HepG2 (cell line): ENCODE measurements at regions not wholly inside any gene's neighbourhood (a gene's known extent, or its start where the extent isn't known, plus 50 kb on each side); places are given as distances from the start of the nearest gene placed in this dataset.

ENCODE experiments used
- ATAC-seq: fragments of 200-7000 bp; cut with Tn5 transposase; 3 replicates; pipeline ENCODE4 v1.9.1; 2020; ENCODE audit warnings: mild to moderate bottlenecking, moderate library complexity
- BruUV-seq: library from RNA; stranded (reverse); fragments of 400-500 nt; replicated peaks from 2 replicates; lab custom pipeline; 2021; lab: Mats Ljungman, UMichigan
- CTCF ChIA-PET: fragments of 300-600 bp; formaldehyde crosslinking; extraction: SDS; loops from one replicate; lab custom pipeline; 2021; ENCODE audit warnings: low total read pairs, inconsistent platforms, low intra/inter-chr PET ratio; lab: Yijun Ruan, JAX
- POLR2A ChIA-PET: fragments of 350-600 bp; sonication (Branson Sonifier 250); formaldehyde crosslinking; loops from one replicate; lab custom pipeline; 2020; ENCODE audit warnings: antibody characterized with exemption, inconsistent platforms; lab: Yijun Ruan, JAX
- DNase-seq: peaks from one replicate; pipeline ENCODE4 v3.0.0-alpha.2; 2015; ENCODE audit warnings: low spot score
- FAIRE-seq: peaks from 3 replicates; lab custom pipeline; 2011; peaks lifted over from hg19 to GRCh38; lab: Jason Lieb, UNC
- H2AFZ ChIP-seq: one replicate; pipeline ENCODE4 v1.6.1; 2011; ENCODE audit warnings: low read length, inconsistent platforms
- H3K27ac ChIP-seq: fragments of 300-600 bp; 3 replicates; pipeline ENCODE4 v1.8.0; 2011; ENCODE audit warnings: mixed run types, mild to moderate bottlenecking, mixed read lengths, low read length, inconsistent platforms; ENCODE audit not compliant: insufficient read depth; ENCODE audit errors: extremely low read length
- H3K27me3 ChIP-seq, 2 experiments: fragments of 200-600 bp in 1 of 2; 2 replicates in 1 of 2; 3 replicates in 1 of 2; pipeline versions ENCODE4 v1.6.0 to v1.8.0; 2011; ENCODE audit warnings: low read length in 2 of 2, mild to moderate bottlenecking in 2 of 2, moderate library complexity in 2 of 2, inconsistent platforms in 1 of 2; ENCODE audit not compliant: insufficient read depth in 2 of 2, control insufficient read depth in 1 of 2
- H3K36me3 ChIP-seq, 2 experiments: fragments of 200-600 bp in 1 of 2; replicated peaks in 1 of 2; 2 replicates in 1 of 2; 3 replicates in 1 of 2; pipeline versions ENCODE4 v1.5.1 to v1.8.0; 2011; ENCODE audit warnings: low read length in 2 of 2, inconsistent platforms in 1 of 2; ENCODE audit not compliant: insufficient read depth in 2 of 2, control insufficient read depth in 1 of 2
- H3K4me1 ChIP-seq: 2 replicates; pipeline ENCODE4 v1.5.1; 2012; ENCODE audit warnings: low read length, inconsistent platforms; ENCODE audit not compliant: insufficient read depth
- H3K4me2 ChIP-seq: 2 replicates; pipeline ENCODE4 v1.6.0; 2011; ENCODE audit warnings: low read depth, low read length, inconsistent platforms
- H3K4me3 ChIP-seq, 3 experiments: fragments of 200-600 bp in 1 of 3; sonication (generic), shearing (Covaris generic) in 1 of 3; replicated peaks in 1 of 3; 2 replicates each; pipeline ENCODE4 v1.5.1; 2011 to 2016; ENCODE audit warnings: low read length in 3 of 3, inconsistent platforms in 2 of 3, low read depth in 2 of 3, mild to moderate bottlenecking in 2 of 3, control low read depth in 1 of 3, mixed read lengths in 1 of 3; ENCODE audit not compliant: insufficient read depth in 1 of 3
- H3K79me2 ChIP-seq: one replicate; pipeline ENCODE4 v1.6.1; 2011; ENCODE audit warnings: low read length, inconsistent platforms; ENCODE audit not compliant: insufficient read depth
- H3K9ac ChIP-seq: 2 replicates; pipeline ENCODE4 v1.6.0; 2011; ENCODE audit warnings: mild to moderate bottlenecking, low read depth, low read length, inconsistent platforms; ENCODE audit not compliant: insufficient read depth
- H3K9me3 ChIP-seq: 2 replicates; pipeline ENCODE4 v1.5.1; 2012; ENCODE audit warnings: mild to moderate bottlenecking, low read length
- H4K20me1 ChIP-seq: 2 replicates; pipeline ENCODE4 v1.6.0; 2011; ENCODE audit warnings: inconsistent platforms, mild to moderate bottlenecking, low read length, moderate library complexity; ENCODE audit not compliant: insufficient read depth
- ATM ChIP-seq: fragments of 450-650 bp; IDR thresholded peaks from 2 replicates; pipeline ENCODE4 v1.7.1; 2017; ENCODE audit warnings: mild to moderate bottlenecking, borderline replicate concordance
- CENPT ChIP-seq: sonication (generic); formaldehyde crosslinking; IDR thresholded peaks from 2 replicates; pipeline ENCODE4 v1.8.0; 2022; ENCODE audit warnings: low read depth, mild to moderate bottlenecking, moderate library complexity, missing genetic modification reagents
- KLF11 ChIP-seq: IDR thresholded peaks from 2 replicates; pipeline ENCODE4 v1.6.1; 2016; ENCODE audit warnings: missing compliant biosample characterization
- NFKB2 ChIP-seq: sonication (generic); formaldehyde crosslinking; IDR thresholded peaks from 2 replicates; pipeline ENCODE4 v1.4.0; 2020; ENCODE audit warnings: missing genetic modification reagents, borderline replicate concordance
- NFKBIZ ChIP-seq: IDR thresholded peaks from 2 replicates; pipeline ENCODE4 v1.6.1; 2018; ENCODE audit warnings: missing genetic modification reagents, missing compliant biosample characterization
- PITX1 ChIP-seq: sonication (generic); formaldehyde crosslinking; IDR thresholded peaks from 2 replicates; pipeline ENCODE4 v1.5.1; 2020; ENCODE audit warnings: mild to moderate bottlenecking, missing genetic modification reagents
- SAFB2 ChIP-seq: sonication (generic); formaldehyde crosslinking; IDR thresholded peaks from 2 replicates; pipeline ENCODE4 v1.5.1; 2020; ENCODE audit warnings: missing genetic modification reagents, low read depth, mild to moderate bottlenecking, borderline replicate concordance
- ZMYM2 ChIP-seq: sonication (generic); formaldehyde crosslinking; IDR thresholded peaks from 2 replicates; pipeline ENCODE4 v1.8.0; 2022; ENCODE audit warnings: mild to moderate bottlenecking, missing genetic modification reagents
- ZNF296 ChIP-seq: sonication (generic); formaldehyde crosslinking; conservative IDR thresholded peaks from 2 replicates; pipeline ENCODE4 v1.5.0; 2020; ENCODE audit warnings: mild to moderate bottlenecking, missing genetic modification reagents
- ZNF558 ChIP-seq: sonication (generic); formaldehyde crosslinking; IDR thresholded peaks from 2 replicates; pipeline ENCODE4 v1.9.0; 2022; ENCODE audit warnings: mild to moderate bottlenecking, missing genetic modification reagents, borderline replicate concordance
- ZNF782 ChIP-seq: sonication (generic); formaldehyde crosslinking; IDR thresholded peaks from 2 replicates; pipeline ENCODE4 v1.4.0; 2020; ENCODE audit warnings: missing genetic modification reagents, mild to moderate bottlenecking, borderline replicate concordance
- ZZZ3 ChIP-seq: sonication (generic); formaldehyde crosslinking; IDR thresholded peaks from 2 replicates; pipeline ENCODE4 v1.4.0; 2020; ENCODE audit warnings: missing genetic modification reagents, mild to moderate bottlenecking, borderline replicate concordance
- WGBS: methylation state at CpG from one replicate; pipeline ENCODE4 v1.1.6; 2017; ENCODE audit warnings: low lambda C conversion rate; 5-methylcytosine and 5-hydroxymethylcytosine counted together
- in situ Hi-C: cut with HindIII; loops from 2 replicates; pipeline ENCODE4 v1.10.0; 2017; ENCODE audit warnings: low pct_unique_long_range_greater_than_20kb; ENCODE audit not compliant: extremely low pct_ligation_motif_present
- intact Hi-C: fragments of 100-400 bp; cut with micrococcal nuclease; formaldehyde crosslinking; loops from one replicate; pipeline ENCODE4 v1.10.0; 2022; ENCODE audit not compliant: unreplicated experiment
- TF ChIP-seq, protein P1 (sequence below): sonication (generic); formaldehyde crosslinking; IDR thresholded peaks from 2 replicates; pipeline ENCODE4 v1.8.0; 2022; ENCODE audit warnings: mild to moderate bottlenecking, missing genetic modification reagents, borderline replicate concordance
- TF ChIP-seq, protein P2 (sequence below): sonication (generic); formaldehyde crosslinking; IDR thresholded peaks from 2 replicates; pipeline ENCODE4 v1.5.1; 2020; ENCODE audit warnings: mild to moderate bottlenecking, missing genetic modification reagents
- TF ChIP-seq, protein P3 (sequence below): IDR thresholded peaks from 2 replicates; pipeline ENCODE4 v1.6.1; 2016; ENCODE audit warnings: control low read depth
- TF ChIP-seq, protein P4 (sequence below): sonication (generic); formaldehyde crosslinking; IDR thresholded peaks from 2 replicates; pipeline ENCODE4 v1.5.1; 2020; ENCODE audit warnings: missing genetic modification reagents, mild to moderate bottlenecking, borderline replicate concordance

DNA sequence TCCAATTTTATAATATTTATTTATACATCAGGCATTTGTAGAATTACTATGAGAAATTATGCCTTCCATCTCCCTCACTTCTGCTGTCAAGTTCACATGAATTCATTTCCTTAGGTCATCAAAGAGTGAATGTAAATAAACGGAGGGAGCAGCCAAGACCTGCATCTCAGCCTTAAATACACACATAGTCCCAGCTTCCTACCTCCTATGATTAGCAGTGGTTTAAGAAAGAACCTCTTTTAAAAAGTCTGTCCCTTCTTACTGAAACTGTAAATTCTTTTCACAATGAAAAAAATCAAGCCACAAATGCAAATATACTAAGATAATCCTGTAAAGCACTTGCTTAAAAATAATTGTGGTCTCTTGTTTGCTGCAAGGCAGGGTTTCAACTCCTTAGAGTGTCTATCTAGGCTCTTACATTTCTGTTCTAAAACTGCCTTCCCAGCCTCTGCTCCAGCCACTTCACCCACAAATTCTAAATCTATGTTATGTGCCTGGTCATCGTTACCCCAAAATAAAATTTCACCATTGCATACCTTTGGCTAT is 532.7 kb upstream of the FSHR start:
- H3K9me3 ChIP-seq = no peaks in the 10 kb centered on the region
- WGBS = 0% methylated on average over 2 of the region's 2 CpGs
- CTCF ChIA-PET = interaction anchor here (1.2 kb wide), 1 partner anchor 716 kb away, joined by 4 read pairs; no protein-coding TSS in a partner anchor
- no peak overlapping the region for H3K4me3 ChIP-seq
- POLR2A ChIA-PET = no interaction called here
- H2AFZ ChIP-seq = no peak overlapping the region
- FAIRE-seq (no peak), DNase-seq (no peak), ATAC-seq (no peak)
- no peak overlapping the region for H3K4me2 ChIP-seq
- intact Hi-C loops (no loop called here), in situ Hi-C loops (no loop called here)
- H4K20me1 ChIP-seq = no peaks in the 10 kb centered on the region
- H3K79me2 ChIP-seq = no peaks in the 10 kb centered on the region
- no peak overlapping the region for H3K9ac ChIP-seq
- no peaks in the 10 kb centered on the region for H3K36me3 ChIP-seq
- no peaks in the 10 kb centered on the region for H3K4me1 ChIP-seq
- no TSS peak for BruUV-seq
- H3K27me3 ChIP-seq = no peaks in the 10 kb centered on the region
- TF ChIP-seq ZMYM2 (CRISPR knock-in tag) (no peak), SAFB2 (CRISPR knock-in tag) (no peak), NFKB2 (CRISPR knock-in tag) (no peak), NFKBIZ (no peak), ZNF782 (CRISPR knock-in tag) (no peak), ATM (no peak), ZZZ3 (no peak), ZNF296 (CRISPR knock-in tag) (no peak), KLF11 (CRISPR knock-in tag) (no peak), ZNF558 (CRISPR knock-in tag) (no peak), CENPT (no peak), PITX1 (no peak)
- TF ChIP-seq, protein P1, sequence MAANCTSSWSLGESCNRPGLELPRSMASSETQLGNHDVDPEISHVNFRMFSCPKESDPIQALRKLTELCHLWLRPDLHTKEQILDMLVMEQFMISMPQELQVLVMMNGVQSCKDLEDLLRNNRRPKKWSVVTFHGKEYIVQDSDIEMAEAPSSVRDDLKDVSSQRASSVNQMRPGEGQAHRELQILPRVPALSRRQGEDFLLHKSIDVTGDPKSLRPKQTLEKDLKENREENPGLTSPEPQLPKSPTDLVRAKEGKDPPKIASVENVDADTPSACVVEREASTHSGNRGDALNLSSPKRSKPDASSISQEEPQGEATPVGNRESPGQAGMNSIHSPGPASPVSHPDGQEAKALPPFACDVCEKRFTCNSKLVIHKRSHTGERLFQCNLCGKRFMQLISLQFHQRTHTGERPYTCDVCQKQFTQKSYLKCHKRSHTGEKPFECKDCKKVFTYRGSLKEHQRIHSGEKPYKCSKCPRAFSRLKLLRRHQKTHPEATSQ = no peak
- TF ChIP-seq, protein P2, sequence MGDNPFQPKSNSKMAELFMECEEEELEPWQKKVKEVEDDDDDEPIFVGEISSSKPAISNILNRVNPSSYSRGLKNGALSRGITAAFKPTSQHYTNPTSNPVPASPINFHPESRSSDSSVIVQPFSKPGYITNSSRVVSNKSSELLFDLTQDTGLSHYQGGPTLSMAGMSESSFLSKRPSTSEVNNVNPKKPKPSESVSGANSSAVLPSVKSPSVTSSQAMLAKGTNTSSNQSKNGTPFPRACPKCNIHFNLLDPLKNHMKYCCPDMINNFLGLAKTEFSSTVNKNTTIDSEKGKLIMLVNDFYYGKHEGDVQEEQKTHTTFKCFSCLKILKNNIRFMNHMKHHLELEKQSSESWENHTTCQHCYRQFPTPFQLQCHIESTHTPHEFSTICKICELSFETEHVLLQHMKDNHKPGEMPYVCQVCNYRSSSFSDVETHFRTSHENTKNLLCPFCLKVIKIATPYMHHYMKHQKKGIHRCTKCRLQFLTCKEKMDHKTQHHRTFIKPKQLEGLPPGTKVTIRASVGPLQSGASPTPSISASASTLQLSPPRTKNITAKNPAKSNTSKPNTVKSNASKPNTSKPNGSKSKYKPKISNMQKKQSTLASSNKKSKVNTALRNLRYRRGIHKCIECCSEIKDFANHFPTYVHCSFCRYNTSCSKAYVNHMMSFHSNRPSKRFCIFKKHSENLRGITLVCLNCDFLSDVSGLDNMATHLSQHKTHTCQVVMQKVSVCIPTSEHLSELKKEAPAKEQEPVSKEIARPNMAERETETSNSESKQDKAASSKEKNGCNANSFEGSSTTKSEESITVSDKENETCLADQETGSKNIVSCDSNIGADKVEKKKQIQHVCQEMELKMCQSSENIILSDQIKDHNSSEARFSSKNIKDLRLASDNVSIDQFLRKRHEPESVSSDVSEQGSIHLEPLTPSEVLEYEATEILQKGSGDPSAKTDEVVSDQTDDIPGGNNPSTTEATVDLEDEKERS (CRISPR knock-in tag) = no peak
- TF ChIP-seq, protein P3, sequence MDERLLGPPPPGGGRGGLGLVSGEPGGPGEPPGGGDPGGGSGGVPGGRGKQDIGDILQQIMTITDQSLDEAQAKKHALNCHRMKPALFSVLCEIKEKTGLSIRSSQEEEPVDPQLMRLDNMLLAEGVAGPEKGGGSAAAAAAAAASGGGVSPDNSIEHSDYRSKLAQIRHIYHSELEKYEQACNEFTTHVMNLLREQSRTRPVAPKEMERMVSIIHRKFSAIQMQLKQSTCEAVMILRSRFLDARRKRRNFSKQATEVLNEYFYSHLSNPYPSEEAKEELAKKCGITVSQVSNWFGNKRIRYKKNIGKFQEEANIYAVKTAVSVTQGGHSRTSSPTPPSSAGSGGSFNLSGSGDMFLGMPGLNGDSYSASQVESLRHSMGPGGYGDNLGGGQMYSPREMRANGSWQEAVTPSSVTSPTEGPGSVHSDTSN (CRISPR knock-in tag) = no peak
- TF ChIP-seq, protein P4, sequence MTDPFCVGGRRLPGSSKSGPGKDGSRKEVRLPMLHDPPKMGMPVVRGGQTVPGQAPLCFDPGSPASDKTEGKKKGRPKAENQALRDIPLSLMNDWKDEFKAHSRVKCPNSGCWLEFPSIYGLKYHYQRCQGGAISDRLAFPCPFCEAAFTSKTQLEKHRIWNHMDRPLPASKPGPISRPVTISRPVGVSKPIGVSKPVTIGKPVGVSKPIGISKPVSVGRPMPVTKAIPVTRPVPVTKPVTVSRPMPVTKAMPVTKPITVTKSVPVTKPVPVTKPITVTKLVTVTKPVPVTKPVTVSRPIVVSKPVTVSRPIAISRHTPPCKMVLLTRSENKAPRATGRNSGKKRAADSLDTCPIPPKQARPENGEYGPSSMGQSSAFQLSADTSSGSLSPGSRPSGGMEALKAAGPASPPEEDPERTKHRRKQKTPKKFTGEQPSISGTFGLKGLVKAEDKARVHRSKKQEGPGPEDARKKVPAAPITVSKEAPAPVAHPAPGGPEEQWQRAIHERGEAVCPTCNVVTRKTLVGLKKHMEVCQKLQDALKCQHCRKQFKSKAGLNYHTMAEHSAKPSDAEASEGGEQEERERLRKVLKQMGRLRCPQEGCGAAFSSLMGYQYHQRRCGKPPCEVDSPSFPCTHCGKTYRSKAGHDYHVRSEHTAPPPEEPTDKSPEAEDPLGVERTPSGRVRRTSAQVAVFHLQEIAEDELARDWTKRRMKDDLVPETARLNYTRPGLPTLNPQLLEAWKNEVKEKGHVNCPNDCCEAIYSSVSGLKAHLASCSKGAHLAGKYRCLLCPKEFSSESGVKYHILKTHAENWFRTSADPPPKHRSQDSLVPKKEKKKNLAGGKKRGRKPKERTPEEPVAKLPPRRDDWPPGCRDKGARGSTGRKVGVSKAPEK (CRISPR knock-in tag) = no peak
- TF ChIP-seq, all 625 proteins: peak for 0
- no peak overlapping the region for H3K27ac ChIP-seq
